ENCODE measurements at regions not wholly inside any gene's neighbourhood (a gene's known extent, or its start where the extent isn't known, plus 50 kb on each side); places are given as distances from the start of the nearest gene placed in this dataset.

- Histone ChIP-seq H3K4me1 (peaks cover 9% of the 10 kb centered on the region in 2 donors), H3K27ac (no peak overlapping the region), H3K4me3 (no peak overlapping the region), H3K27me3 (no peaks in the 10 kb centered on the region), H3K9me3 (no peaks in the 10 kb centered on the region), H3K36me3 (no peaks in the 10 kb centered on the region)
- in situ Hi-C loops (cut with MboI; ENCODE audit: low sequenced_read_pairs in 4 of 4) (no loop called here), intact Hi-C loops (cut with DNase I; ENCODE audit: low total_unique reads) (no loop called here)
- DNase-seq (no peak), ATAC-seq (no peak)
- no peak for TF ChIP-seq CTCF (IDR thresholded peaks at IDR 0.05 in 4 of 5, conservative IDR thresholded peaks at IDR 0.05 in 1 of 5)
- no peak for TF ChIP-seq POLR2A (IDR thresholded peaks at IDR 0.05)
Observed at GRCh38 chr7:125061-125475, 67.3 kb upstream of the FAM20C start.

GRCh38 chr7:125661-126060 lies 66.7 kb upstream of the FAM20C start:
- intact Hi-C loops (cut with DNase I; ENCODE audit: low total_unique reads): no loop called here
- H3K36me3 ChIP-seq: no peaks in the 10 kb centered on the region
- in situ Hi-C loops (cut with MboI; ENCODE audit: low sequenced_read_pairs in 4 of 4): no loop called here
- peaks cover 13 to 15% of the 10 kb centered on the region in 2 donors for H3K4me1 ChIP-seq
- no peaks in the 10 kb centered on the region for H3K9me3 ChIP-seq
- TF ChIP-seq CTCF (IDR thresholded peaks at IDR 0.05 in 4 of 5, conservative IDR thresholded peaks at IDR 0.05 in 1 of 5) (no peak), POLR2A (IDR thresholded peaks at IDR 0.05) (no peak)
- no peak overlapping the region for H3K4me3 ChIP-seq
- DNase-seq: no peak
- H3K27me3 ChIP-seq: no peaks in the 10 kb centered on the region
- H3K27ac ChIP-seq: no peak overlapping the region
- no peak for ATAC-seq

- Histone ChIP-seq H3K4me3 (no peak overlapping the region), H3K36me3 (no peaks in the 10 kb centered on the region), H3K27ac (no peak overlapping the region), H3K4me1 (peaks cover 13 to 21% of the 10 kb centered on the region in 2 donors), H3K9me3 (no peaks in the 10 kb centered on the region), H3K27me3 (no peaks in the 10 kb centered on the region)
- ATAC-seq (no peak), DNase-seq (no peak)
- in situ Hi-C loops (cut with MboI; ENCODE audit: low sequenced_read_pairs in 4 of 4): no loop called here
- intact Hi-C loops (cut with DNase I; ENCODE audit: low total_unique reads): no loop called here
- TF ChIP-seq POLR2A (IDR thresholded peaks at IDR 0.05): no peak
- no peak for TF ChIP-seq CTCF (IDR thresholded peaks at IDR 0.05 in 4 of 5, conservative IDR thresholded peaks at IDR 0.05 in 1 of 5)
Observed at GRCh38 chr7:126368-126767, 66.0 kb upstream of the FAM20C start.

GRCh38 chr7:127064-127598 lies 65.2 kb upstream of the FAM20C start:
- no peak for ATAC-seq
- no peak overlapping the region for H3K4me3 ChIP-seq
- no peak for DNase-seq
- H3K4me1 ChIP-seq: peaks cover 13 to 29% of the 10 kb centered on the region in 2 donors
- no peaks in the 10 kb centered on the region for H3K36me3 ChIP-seq
- H3K27ac ChIP-seq: no peak overlapping the region
- TF ChIP-seq POLR2A (IDR thresholded peaks at IDR 0.05): no peak
- TF ChIP-seq CTCF (IDR thresholded peaks at IDR 0.05 in 4 of 5, conservative IDR thresholded peaks at IDR 0.05 in 1 of 5): no peak
- intact Hi-C loops (cut with DNase I; ENCODE audit: low total_unique reads) (no loop called here), in situ Hi-C loops (cut with MboI; ENCODE audit: low sequenced_read_pairs in 4 of 4) (no loop called here)
- H3K9me3 ChIP-seq: no peaks in the 10 kb centered on the region
- H3K27me3 ChIP-seq: no peaks in the 10 kb centered on the region

Data from gastrocnemius medialis (tissue), 4 donors.